ENCODE measurements at regions not wholly inside any gene's neighbourhood (a gene's known extent, or its start where the extent isn't known, plus 50 kb on each side); places are given as distances from the start of the nearest gene placed in this dataset.

DNA sequence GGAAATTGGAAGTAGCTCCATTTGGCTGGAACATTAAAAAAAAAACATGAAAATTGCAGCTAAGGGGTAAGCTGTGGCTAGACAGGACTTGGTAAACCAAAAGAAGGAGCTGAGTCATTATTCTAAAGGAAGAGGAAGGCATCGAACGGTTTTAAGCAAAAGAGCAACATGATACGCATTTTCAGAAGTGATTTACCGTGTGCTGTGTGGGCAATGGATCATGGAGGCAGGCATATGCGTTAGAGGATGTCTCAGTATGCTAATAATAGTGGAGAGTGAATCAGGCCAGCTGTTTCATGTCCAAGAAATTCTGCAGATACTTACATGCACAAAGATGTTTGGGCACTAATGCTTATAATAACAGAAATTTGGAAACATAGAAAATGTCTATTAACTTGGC lies 409.1 kb upstream of the ATP11B start:
- no peak for TF ChIP-seq EZH2 (IDR thresholded peaks at IDR 0.05; ENCODE audit: low read depth)
- TF ChIP-seq, protein P1, sequence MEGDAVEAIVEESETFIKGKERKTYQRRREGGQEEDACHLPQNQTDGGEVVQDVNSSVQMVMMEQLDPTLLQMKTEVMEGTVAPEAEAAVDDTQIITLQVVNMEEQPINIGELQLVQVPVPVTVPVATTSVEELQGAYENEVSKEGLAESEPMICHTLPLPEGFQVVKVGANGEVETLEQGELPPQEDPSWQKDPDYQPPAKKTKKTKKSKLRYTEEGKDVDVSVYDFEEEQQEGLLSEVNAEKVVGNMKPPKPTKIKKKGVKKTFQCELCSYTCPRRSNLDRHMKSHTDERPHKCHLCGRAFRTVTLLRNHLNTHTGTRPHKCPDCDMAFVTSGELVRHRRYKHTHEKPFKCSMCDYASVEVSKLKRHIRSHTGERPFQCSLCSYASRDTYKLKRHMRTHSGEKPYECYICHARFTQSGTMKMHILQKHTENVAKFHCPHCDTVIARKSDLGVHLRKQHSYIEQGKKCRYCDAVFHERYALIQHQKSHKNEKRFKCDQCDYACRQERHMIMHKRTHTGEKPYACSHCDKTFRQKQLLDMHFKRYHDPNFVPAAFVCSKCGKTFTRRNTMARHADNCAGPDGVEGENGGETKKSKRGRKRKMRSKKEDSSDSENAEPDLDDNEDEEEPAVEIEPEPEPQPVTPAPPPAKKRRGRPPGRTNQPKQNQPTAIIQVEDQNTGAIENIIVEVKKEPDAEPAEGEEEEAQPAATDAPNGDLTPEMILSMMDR (conservative IDR thresholded peaks at IDR 0.05) = no peak

All from PC-9 (cell line).